Gastroesophageal sphincter (tissue), 4 donors: ENCODE measurements at regions not wholly inside any gene's neighbourhood (a gene's known extent, or its start where the extent isn't known, plus 50 kb on each side); places are given as distances from the start of the nearest gene placed in this dataset.

Source experiments
- ATAC-seq: fragments of 150-250 bp; one replicate; pipeline ENCODE4 v1.9.1; 2016; ENCODE audit warnings: mild to moderate bottlenecking, moderate library complexity
- H3K27ac ChIP-seq, 4 donors: fragments of 200-600 bp; sonication (generic) in 3 of 4; 1 replicate in 3 of 4; 2 replicates in 1 of 4; pipeline ENCODE4 v1.5.1; 2016 to 2019
- H3K27me3 ChIP-seq: fragments of 200-600 bp; sonication (generic); one replicate; pipeline ENCODE4 v1.5.1; 2019
- H3K36me3 ChIP-seq, 2 donors: fragments of 200-600 bp; sonication (generic); one replicate each; pipeline ENCODE4 v1.5.1; 2019; ENCODE audit warnings: control low read depth in 1 of 2
- H3K4me1 ChIP-seq, 3 donors: fragments of 200-600 bp; sonication (generic); 1 replicate in 2 of 3; 2 replicates in 1 of 3; pipeline ENCODE4 v1.5.1; 2016 to 2019; ENCODE audit warnings: control low read depth in 2 of 3
- H3K4me3 ChIP-seq, 2 donors: fragments of 200-600 bp; sonication (generic); one replicate each; pipeline ENCODE4 v1.5.1; 2019; ENCODE audit warnings: mild to moderate bottlenecking in 1 of 2, moderate library complexity in 1 of 2
- H3K9me3 ChIP-seq, 3 donors: fragments of 200-600 bp; sonication (generic); one replicate each; pipeline ENCODE4 v1.5.1; 2017 to 2019; ENCODE audit warnings: control low read depth in 2 of 3
- EP300 ChIP-seq: sonication (generic); formaldehyde crosslinking; IDR thresholded peaks from one replicate; pipeline ENCODE4 v1.6.1; 2017; ENCODE audit warnings: antibody characterized with exemption, mild to moderate bottlenecking
- POLR2A ChIP-seq, 2 donors: fragments of 450-650 bp; IDR thresholded peaks; one replicate each; pipeline ENCODE4 v1.6.1; 2017; ENCODE audit warnings: antibody characterized with exemption in 2 of 2, mild to moderate bottlenecking in 2 of 2, moderate library complexity in 1 of 2
- POLR2AphosphoS5 ChIP-seq: sonication (generic); formaldehyde crosslinking; IDR thresholded peaks from one replicate; pipeline ENCODE4 v1.6.1; 2017; ENCODE audit warnings: antibody characterized with exemption
- WGBS, 2 donors: methylation state at CpG; one replicate each; pipeline ENCODE4 v1.1.5; 2018; ENCODE audit warnings: low coverage in 1 of 2; 5-methylcytosine and 5-hydroxymethylcytosine counted together
- TF ChIP-seq, protein P1 (sequence below), 4 experiments: fragments of 200-600 bp in 2 of 4; fragments of 450-650 bp in 2 of 4; sonication (generic) in 1 of 4; IDR thresholded peaks; one replicate each; pipeline ENCODE4 v1.5.1; 2017 to 2019; ENCODE audit warnings: antibody characterized with exemption in 4 of 4, mild to moderate bottlenecking in 2 of 4, moderate library complexity in 2 of 4

DNA sequence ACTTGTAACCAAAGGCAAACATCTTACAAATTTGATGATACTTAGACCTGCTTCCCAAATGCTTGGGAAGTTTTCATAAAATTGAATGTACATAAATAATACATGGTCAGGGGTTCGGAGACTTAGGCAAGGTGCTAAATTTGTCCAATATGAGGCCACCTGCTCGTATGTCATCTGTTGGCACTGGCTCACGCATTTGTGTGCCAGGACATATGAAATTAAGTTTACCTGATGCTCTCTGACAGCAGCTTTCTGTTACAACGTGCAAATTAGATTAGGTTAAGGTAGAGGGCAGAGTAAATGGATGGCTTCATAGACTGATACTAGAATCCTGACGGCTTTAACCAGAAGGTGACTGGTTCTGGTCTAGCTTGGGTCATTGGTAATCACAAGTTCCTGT, 970.3 kb upstream of the RBFOX1 start:
- no peak for ATAC-seq
- no peak overlapping the region for H3K4me3 ChIP-seq
- no peak for TF ChIP-seq EP300
- TF ChIP-seq POLR2A (IDR thresholded peaks at IDR 0.05): no peak
- TF ChIP-seq, protein P1, sequence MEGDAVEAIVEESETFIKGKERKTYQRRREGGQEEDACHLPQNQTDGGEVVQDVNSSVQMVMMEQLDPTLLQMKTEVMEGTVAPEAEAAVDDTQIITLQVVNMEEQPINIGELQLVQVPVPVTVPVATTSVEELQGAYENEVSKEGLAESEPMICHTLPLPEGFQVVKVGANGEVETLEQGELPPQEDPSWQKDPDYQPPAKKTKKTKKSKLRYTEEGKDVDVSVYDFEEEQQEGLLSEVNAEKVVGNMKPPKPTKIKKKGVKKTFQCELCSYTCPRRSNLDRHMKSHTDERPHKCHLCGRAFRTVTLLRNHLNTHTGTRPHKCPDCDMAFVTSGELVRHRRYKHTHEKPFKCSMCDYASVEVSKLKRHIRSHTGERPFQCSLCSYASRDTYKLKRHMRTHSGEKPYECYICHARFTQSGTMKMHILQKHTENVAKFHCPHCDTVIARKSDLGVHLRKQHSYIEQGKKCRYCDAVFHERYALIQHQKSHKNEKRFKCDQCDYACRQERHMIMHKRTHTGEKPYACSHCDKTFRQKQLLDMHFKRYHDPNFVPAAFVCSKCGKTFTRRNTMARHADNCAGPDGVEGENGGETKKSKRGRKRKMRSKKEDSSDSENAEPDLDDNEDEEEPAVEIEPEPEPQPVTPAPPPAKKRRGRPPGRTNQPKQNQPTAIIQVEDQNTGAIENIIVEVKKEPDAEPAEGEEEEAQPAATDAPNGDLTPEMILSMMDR (IDR thresholded peaks at IDR 0.05): no peak
- no peak for TF ChIP-seq POLR2AphosphoS5
- 61 to 63% methylated on average over 5 of the region's 5 CpGs for WGBS, 2 donors
- H3K4me1 ChIP-seq: no peaks in the 10 kb centered on the region
- no peaks in the 10 kb centered on the region for H3K9me3 ChIP-seq
- H3K27me3 ChIP-seq: no peaks in the 10 kb centered on the region
- H3K27ac ChIP-seq: no peak overlapping the region
- H3K36me3 ChIP-seq: no peaks in the 10 kb centered on the region

DNA sequence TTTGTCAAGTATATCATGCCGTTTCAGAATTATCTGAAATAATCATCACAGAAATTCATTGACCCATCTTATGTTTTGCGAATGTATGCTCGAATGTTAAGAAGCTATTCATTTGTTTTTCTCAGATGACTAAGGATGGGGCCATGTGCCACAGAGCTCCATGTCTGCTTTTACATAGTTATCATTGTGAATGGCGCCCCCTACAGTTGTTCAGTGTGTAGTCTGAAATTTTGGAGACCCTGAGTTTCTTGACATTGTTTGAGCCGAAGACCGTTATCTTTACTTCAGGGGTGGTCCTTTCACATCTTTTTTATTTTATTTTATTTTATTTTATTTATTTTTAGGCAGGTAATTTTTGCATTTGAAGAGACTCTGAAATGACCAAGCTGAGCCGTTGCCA, 972.0 kb upstream of the RBFOX1 start:
- no peaks in the 10 kb centered on the region for H3K9me3 ChIP-seq
- no peak overlapping the region for H3K4me3 ChIP-seq
- H3K27ac ChIP-seq: no peak overlapping the region
- no peaks in the 10 kb centered on the region for H3K27me3 ChIP-seq
- no peak for ATAC-seq
- 80 to 81% methylated on average over 4 to 7 of the region's 7 CpGs for WGBS, 2 donors
- H3K36me3 ChIP-seq: no peaks in the 10 kb centered on the region
- no peak for TF ChIP-seq POLR2AphosphoS5
- no peaks in the 10 kb centered on the region for H3K4me1 ChIP-seq

DNA sequence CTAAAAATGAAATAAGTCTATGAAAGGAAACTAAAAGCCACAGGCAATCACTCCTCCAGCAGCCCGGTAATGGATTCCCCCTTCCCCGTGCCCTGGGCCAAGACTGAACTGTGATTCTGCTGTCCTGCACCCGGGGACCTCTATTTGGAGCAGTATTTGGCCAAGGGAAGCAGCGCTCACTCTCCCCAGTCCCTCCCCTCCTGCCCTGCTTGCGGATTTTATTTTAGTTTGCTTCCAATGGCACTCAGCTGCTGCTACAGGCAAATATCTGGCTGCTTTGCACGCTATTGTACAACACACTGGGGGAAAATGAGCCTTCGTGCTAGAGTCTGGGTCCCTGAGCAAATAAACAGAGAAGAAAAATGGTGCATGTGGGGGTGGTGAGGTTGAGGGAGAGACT, 975.7 kb upstream of the RBFOX1 start:
- no peaks in the 10 kb centered on the region for H3K36me3 ChIP-seq
- H3K9me3 ChIP-seq: peaks cover 0 to 7% (median 0%) of the 10 kb centered on the region in 3 donors
- 15 to 20% methylated on average over 4 to 6 of the region's 7 CpGs for WGBS, 2 donors
- H3K4me1 ChIP-seq: no peaks in the 10 kb centered on the region
- ATAC-seq: no peak
- H3K27me3 ChIP-seq: no peaks in the 10 kb centered on the region
- H3K4me3 ChIP-seq: no peak overlapping the region
- TF ChIP-seq EP300 (no peak), POLR2AphosphoS5 (no peak), POLR2A (IDR thresholded peaks at IDR 0.05) (no peak)
- TF ChIP-seq, protein P1 (IDR thresholded peaks at IDR 0.05): no peak
- H3K27ac ChIP-seq: no peak overlapping the region

DNA sequence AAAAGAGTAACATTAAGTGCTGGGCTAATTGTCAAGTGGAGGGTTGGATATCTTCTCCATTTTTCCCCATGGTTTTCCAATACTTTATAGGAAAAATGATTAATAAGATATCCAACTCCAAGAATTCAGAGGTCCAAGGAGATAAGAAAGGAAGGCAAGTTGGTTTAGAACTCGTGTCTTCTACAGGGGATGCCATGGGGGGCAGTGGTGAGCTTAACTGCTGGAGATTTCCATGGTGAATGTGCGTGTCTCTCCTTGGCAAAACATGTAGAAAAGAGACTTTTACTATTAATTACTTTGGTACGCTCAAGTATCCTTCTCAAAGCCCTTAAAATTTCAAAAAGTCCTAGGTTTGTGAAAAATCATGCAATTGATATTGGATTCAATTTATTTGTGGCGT, 982.9 kb upstream of the RBFOX1 start:
- ATAC-seq: no peak
- TF ChIP-seq, protein P1 (IDR thresholded peaks at IDR 0.05): no peak
- TF ChIP-seq POLR2A (IDR thresholded peaks at IDR 0.05) (no peak), POLR2AphosphoS5 (no peak), EP300 (no peak)
- Histone ChIP-seq H3K27ac (no peak overlapping the region), H3K36me3 (no peaks in the 10 kb centered on the region), H3K9me3 (peaks cover 0 to under 1% (median 0%) of the 10 kb centered on the region in 3 donors), H3K4me3 (no peak overlapping the region), H3K27me3 (no peaks in the 10 kb centered on the region), H3K4me1 (no peaks in the 10 kb centered on the region)
- 60 to 63% methylated on average over 3 to 4 of the region's 4 CpGs for WGBS, 2 donors

DNA sequence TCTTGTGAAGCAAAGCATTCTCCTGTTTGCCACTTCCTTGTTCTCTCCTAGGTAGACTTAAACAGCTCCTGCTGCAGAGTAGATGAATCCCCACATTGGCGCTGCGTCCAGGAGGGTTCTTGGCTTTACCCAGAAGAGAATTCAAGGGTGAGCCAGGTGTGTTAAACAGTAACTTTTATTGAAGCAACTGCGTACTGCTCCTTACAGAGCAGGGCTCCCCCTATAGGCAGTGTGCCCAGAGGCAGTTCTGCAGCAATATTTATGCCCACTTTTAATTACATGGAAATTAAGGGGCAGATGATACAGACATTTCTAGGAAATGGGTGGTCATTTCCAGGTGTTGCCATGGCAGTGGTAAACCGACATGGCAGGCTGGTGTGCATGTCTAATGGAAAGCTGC, 987.6 kb upstream of the RBFOX1 start:
- TF ChIP-seq EP300: no peak
- no peak for TF ChIP-seq POLR2A (IDR thresholded peaks at IDR 0.05)
- no peak for TF ChIP-seq POLR2AphosphoS5
- TF ChIP-seq, protein P1 (IDR thresholded peaks at IDR 0.05): no peak
- Histone ChIP-seq H3K4me3 (no peak overlapping the region), H3K4me1 (no peaks in the 10 kb centered on the region), H3K36me3 (no peaks in the 10 kb centered on the region), H3K27me3 (no peaks in the 10 kb centered on the region), H3K9me3 (peaks cover 0 to 4% (median 0%) of the 10 kb centered on the region in 3 donors), H3K27ac (no peak overlapping the region)
- 83 to 100% methylated on average over 1 to 3 of the region's 4 CpGs for WGBS, 2 donors
- ATAC-seq: no peak
